Stimulated activated CD8-positive, alpha-beta memory T cell treated with anti-CD3 and anti-CD28 coated beads, Interleukin-7, amount 100 ng/mL, for 1 hour (primary cell): ENCODE measurements at regions not wholly inside any gene's neighbourhood (a gene's known extent, or its start where the extent isn't known, plus 50 kb on each side); places are given as distances from the start of the nearest gene placed in this dataset.

ENCODE experiments used
- DNase-seq, 2 donors: peaks; one replicate each; pipeline ENCODE4 v3.0.0-alpha.2; 2020; ENCODE audit warnings: low read depth in 2 of 2

GRCh38 chr9:131809941-131810344 is 70.1 kb upstream of the RAPGEF1 start:
- no peak for DNase-seq

- DNase-seq, result no peak
These were observed 68.4 kb upstream of the RAPGEF1 start for GRCh38 chr9:131808291-131808690.

GRCh38 chr9:131807144-131807983 is 67.5 kb upstream of the RAPGEF1 start:
- DNase-seq, result no peak

GRCh38 chr9:131805803-131806202 is 65.9 kb upstream of the RAPGEF1 start:
- no peak for DNase-seq

GRCh38 chr9:131804826-131805225 is 65.0 kb upstream of the RAPGEF1 start:
- no peak for DNase-seq

GRCh38 chr9:131803758-131804411 is 64.0 kb upstream of the RAPGEF1 start:
- DNase-seq, result no peak

GRCh38 chr9:131801810-131802209 is 61.9 kb upstream of the RAPGEF1 start:
- DNase-seq, result no peak

- DNase-seq, result no peak
These were observed 61.0 kb upstream of the RAPGEF1 start for GRCh38 chr9:131800843-131801242.

- DNase-seq, result no peak
These were observed 60.5 kb upstream of the RAPGEF1 start for GRCh38 chr9:131800366-131800765.

GRCh38 chr9:131799177-131799823 is 59.4 kb upstream of the RAPGEF1 start:
- peak in 1 of 2 donors; percentile 22 for DNase-seq

- DNase-seq, result no peak
These were observed 58.4 kb upstream of the RAPGEF1 start for GRCh38 chr9:131798246-131798645.

- no peak for DNase-seq
These were observed 54.5 kb upstream of the RAPGEF1 start for GRCh38 chr9:131794393-131794792.

- no peak for DNase-seq
These were observed 51.8 kb upstream of the RAPGEF1 start for GRCh38 chr9:131791542-131792254.
